ENCODE measurements at regions not wholly inside any gene's neighbourhood (a gene's known extent, or its start where the extent isn't known, plus 50 kb on each side); places are given as distances from the start of the nearest gene placed in this dataset.

GRCh38 chr7:13201628-13202027, 514.2 kb downstream of the ARL4A start:
- Histone ChIP-seq H3K9me3 (ENCODE audit: control insufficient read depth, insufficient read depth, low read length) (no peaks in the 10 kb centered on the region), H3K4me1 (ENCODE audit: control insufficient read depth, insufficient read depth, low read length) (no peaks in the 10 kb centered on the region), H3K4me3 (ENCODE audit: low read depth, low read length) (no peak overlapping the region), H3K27ac (ENCODE audit: low read depth, low read length) (no peak overlapping the region), H3K36me3 (ENCODE audit: control insufficient read depth, insufficient read depth, low read length) (no peaks in the 10 kb centered on the region), H3K27me3 (ENCODE audit: control insufficient read depth, insufficient read depth, low read length) (no peaks in the 10 kb centered on the region)
- DNase-seq (ENCODE audit: low read depth in 4 of 6, low spot score in 6 of 6) = no peak
- no CpG with 5 or more reads among the region's 1 CpG for WGBS (ENCODE audit: insufficient coverage)

- no peak overlapping the region for H3K27ac ChIP-seq (ENCODE audit: low read depth, low read length)
- peak in 1 of 6 donors; percentile 17 for DNase-seq (ENCODE audit: low read depth in 4 of 6, low spot score in 6 of 6)
Measured at GRCh38 chr7:13217768-13218167, 530.3 kb downstream of the ARL4A start.

DNA sequence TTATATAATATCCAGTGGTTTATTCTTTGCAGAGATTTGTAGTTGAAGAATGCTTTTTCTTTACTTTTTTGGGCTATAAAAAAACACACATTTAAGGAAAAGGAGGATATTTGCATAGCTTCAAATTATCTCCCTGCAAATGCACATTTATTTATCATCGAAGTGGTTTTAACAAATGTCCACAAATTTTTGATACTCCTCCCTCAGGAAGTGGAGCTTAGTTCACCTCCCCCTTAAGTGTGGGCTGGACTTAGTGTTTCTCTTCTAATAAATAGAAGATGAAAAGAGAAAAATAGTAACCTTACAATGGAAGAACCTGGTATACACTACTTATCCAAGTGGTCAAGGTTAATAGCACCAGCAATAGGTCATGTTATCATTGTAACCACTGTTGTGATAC, 537.6 kb downstream of the ARL4A start:
- no peaks in the 10 kb centered on the region for H3K36me3 ChIP-seq (ENCODE audit: control insufficient read depth, insufficient read depth, low read length)
- H3K27ac ChIP-seq (ENCODE audit: low read depth, low read length) = no peak overlapping the region
- H3K4me3 ChIP-seq (ENCODE audit: low read depth, low read length) = no peak overlapping the region
- H3K9me3 ChIP-seq (ENCODE audit: control insufficient read depth, insufficient read depth, low read length) = no peaks in the 10 kb centered on the region
- no peak for DNase-seq (ENCODE audit: low read depth in 4 of 6, low spot score in 6 of 6)
- WGBS (ENCODE audit: insufficient coverage) = no CpG with 5 or more reads among the region's 1 CpG
- no peaks in the 10 kb centered on the region for H3K4me1 ChIP-seq (ENCODE audit: control insufficient read depth, insufficient read depth, low read length)
- H3K27me3 ChIP-seq (ENCODE audit: control insufficient read depth, insufficient read depth, low read length) = no peaks in the 10 kb centered on the region

More at GRCh38 chr7:13217768-13218167, 530.3 kb downstream of the ARL4A start:
- WGBS (ENCODE audit: insufficient coverage) = no CpG with 5 or more reads among the region's 1 CpG
- no peaks in the 10 kb centered on the region for H3K36me3 ChIP-seq (ENCODE audit: control insufficient read depth, insufficient read depth, low read length)
- no peaks in the 10 kb centered on the region for H3K27me3 ChIP-seq (ENCODE audit: control insufficient read depth, insufficient read depth, low read length)
- H3K4me3 ChIP-seq (ENCODE audit: low read depth, low read length) = no peak overlapping the region
- no peaks in the 10 kb centered on the region for H3K4me1 ChIP-seq (ENCODE audit: control insufficient read depth, insufficient read depth, low read length)
- H3K9me3 ChIP-seq (ENCODE audit: control insufficient read depth, insufficient read depth, low read length) = no peaks in the 10 kb centered on the region

DNA sequence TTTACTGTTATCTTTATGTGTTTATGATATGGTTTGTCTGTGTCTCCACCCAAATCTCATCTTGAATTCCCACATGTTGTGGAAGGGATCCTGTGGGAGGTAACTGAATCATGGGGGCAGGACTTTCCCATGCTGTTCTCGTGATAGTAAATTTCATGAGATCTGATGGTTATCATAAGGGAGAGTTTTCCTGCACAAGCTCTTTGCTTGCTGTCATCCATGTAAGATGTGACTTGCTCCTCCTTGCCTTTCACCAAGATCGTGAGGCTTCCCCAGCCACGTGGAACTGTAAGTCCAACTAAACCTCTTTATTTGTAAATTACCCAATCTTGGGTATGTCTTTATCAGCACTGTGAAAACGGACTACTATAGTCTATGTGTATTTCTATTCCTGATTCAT, 539.0 kb downstream of the ARL4A start:
- whole genome bisulfite sequencing (ENCODE audit: insufficient coverage) = no CpG with 5 or more reads among the region's 4 CpGs
- Histone ChIP-seq H3K4me3 (ENCODE audit: low read depth, low read length) (no peak overlapping the region), H3K4me1 (ENCODE audit: control insufficient read depth, insufficient read depth, low read length) (no peaks in the 10 kb centered on the region)

DNA sequence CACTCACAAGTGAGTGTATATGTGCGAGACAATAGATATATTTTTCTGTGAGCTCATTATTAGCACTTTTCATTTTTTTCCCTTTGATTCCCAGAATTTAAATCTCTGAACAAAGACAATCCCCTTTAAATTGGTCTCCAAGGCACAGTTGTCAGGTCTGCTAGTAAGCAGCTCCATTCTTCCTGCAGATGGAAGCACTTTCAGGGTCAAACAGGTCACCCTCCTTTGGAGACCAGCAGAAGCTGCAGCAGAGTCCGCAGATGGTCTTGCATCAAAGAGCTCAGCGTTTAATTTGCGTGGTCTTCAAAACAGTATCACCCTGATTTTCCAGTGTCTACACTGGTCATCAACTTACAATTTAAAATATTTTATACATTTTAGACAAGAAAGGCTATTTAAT, 543.8 kb downstream of the ARL4A start:
- Histone ChIP-seq H3K27me3 (ENCODE audit: control insufficient read depth, insufficient read depth, low read length) (no peaks in the 10 kb centered on the region), H3K9me3 (ENCODE audit: control insufficient read depth, insufficient read depth, low read length) (no peaks in the 10 kb centered on the region), H3K27ac (ENCODE audit: low read depth, low read length) (no peak overlapping the region), H3K4me3 (ENCODE audit: low read depth, low read length) (no peak overlapping the region), H3K4me1 (ENCODE audit: control insufficient read depth, insufficient read depth, low read length) (no peaks in the 10 kb centered on the region), H3K36me3 (ENCODE audit: control insufficient read depth, insufficient read depth, low read length) (no peaks in the 10 kb centered on the region)
- DNase-seq (ENCODE audit: low read depth in 4 of 6, low spot score in 6 of 6) = peak in 2 of 6 donors; percentile 34 to 47
- no CpG with 5 or more reads among the region's 4 CpGs for WGBS (ENCODE audit: insufficient coverage)

More for the DNA sequence above, 539.0 kb downstream of the ARL4A start:
- no peak overlapping the region for H3K27ac ChIP-seq (ENCODE audit: low read depth, low read length)
- no peak for DNase-seq (ENCODE audit: low read depth in 4 of 6, low spot score in 6 of 6)
- H3K9me3 ChIP-seq (ENCODE audit: control insufficient read depth, insufficient read depth, low read length) = no peaks in the 10 kb centered on the region
- H3K27me3 ChIP-seq (ENCODE audit: control insufficient read depth, insufficient read depth, low read length) = no peaks in the 10 kb centered on the region
- no peaks in the 10 kb centered on the region for H3K36me3 ChIP-seq (ENCODE audit: control insufficient read depth, insufficient read depth, low read length)

- H3K27me3 ChIP-seq (ENCODE audit: control insufficient read depth, insufficient read depth, low read length) = no peaks in the 10 kb centered on the region
- no peaks in the 10 kb centered on the region for H3K36me3 ChIP-seq (ENCODE audit: control insufficient read depth, insufficient read depth, low read length)
- H3K9me3 ChIP-seq (ENCODE audit: control insufficient read depth, insufficient read depth, low read length) = no peaks in the 10 kb centered on the region
- no peak overlapping the region for H3K27ac ChIP-seq (ENCODE audit: low read depth, low read length)
- H3K4me3 ChIP-seq (ENCODE audit: low read depth, low read length) = no peak overlapping the region
- no CpG with 5 or more reads among the region's 1 CpG for WGBS (ENCODE audit: insufficient coverage)
- no peaks in the 10 kb centered on the region for H3K4me1 ChIP-seq (ENCODE audit: control insufficient read depth, insufficient read depth, low read length)
- peak in 2 of 6 donors; percentile 34 to 42 for DNase-seq (ENCODE audit: low read depth in 4 of 6, low spot score in 6 of 6)
Measured at GRCh38 chr7:13235436-13235835, 548.0 kb downstream of the ARL4A start.

DNA sequence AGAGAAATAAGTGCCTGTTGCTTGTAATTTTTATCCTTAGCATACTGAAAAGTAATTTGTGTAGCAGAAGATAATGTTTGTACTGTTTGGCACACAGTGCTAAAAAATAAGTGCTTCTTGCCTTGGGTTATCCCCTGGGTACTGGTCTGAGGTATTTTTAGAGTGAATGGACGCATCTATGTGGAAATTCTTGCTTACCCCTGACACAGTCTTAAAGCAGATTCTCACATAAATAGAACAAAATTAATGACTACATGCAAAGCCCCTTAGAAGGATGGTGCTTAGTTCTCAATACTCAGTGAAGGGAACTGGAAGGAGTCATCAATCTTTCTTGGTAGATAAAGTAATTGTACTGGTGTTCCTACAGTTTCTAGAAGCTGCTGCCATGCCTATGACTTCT, 548.6 kb downstream of the ARL4A start:
- WGBS (ENCODE audit: insufficient coverage) = no CpG with 5 or more reads among the region's 1 CpG
- DNase-seq (ENCODE audit: low read depth in 4 of 6, low spot score in 6 of 6) = peak in 2 of 6 donors; percentile 7 to 38
- no peak overlapping the region for H3K4me3 ChIP-seq (ENCODE audit: low read depth, low read length)

DNA sequence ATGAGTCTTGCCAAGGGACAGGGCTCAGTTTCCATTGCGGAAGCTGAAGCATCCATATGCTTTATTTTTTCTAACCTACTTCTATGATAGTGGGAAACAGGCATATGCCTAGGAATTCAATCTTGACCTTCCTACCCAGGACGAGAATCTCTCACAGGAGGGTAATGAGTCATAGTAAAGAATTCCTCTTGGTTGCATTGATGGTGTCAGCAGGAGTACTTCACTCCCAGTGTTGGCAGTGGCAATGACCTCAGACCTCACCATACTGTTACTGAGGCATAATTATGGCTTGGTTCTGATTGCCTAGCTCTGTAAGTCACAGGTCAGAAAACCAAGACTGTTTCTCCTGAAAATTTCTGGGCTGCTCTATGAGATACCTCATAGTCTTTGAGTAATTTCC, 552.9 kb downstream of the ARL4A start:
- no peak for DNase-seq (ENCODE audit: low read depth in 4 of 6, low spot score in 6 of 6)
- WGBS (ENCODE audit: insufficient coverage) = no CpG with 5 or more reads among the region's 2 CpGs

More for the DNA sequence above, 548.6 kb downstream of the ARL4A start:
- Histone ChIP-seq H3K36me3 (ENCODE audit: control insufficient read depth, insufficient read depth, low read length) (no peaks in the 10 kb centered on the region), H3K4me1 (ENCODE audit: control insufficient read depth, insufficient read depth, low read length) (no peaks in the 10 kb centered on the region), H3K27me3 (ENCODE audit: control insufficient read depth, insufficient read depth, low read length) (no peaks in the 10 kb centered on the region), H3K9me3 (ENCODE audit: control insufficient read depth, insufficient read depth, low read length) (no peaks in the 10 kb centered on the region), H3K27ac (ENCODE audit: low read depth, low read length) (peak overlapping the region; percentile 40)

GRCh38 chr7:13241416-13241815, 554.0 kb downstream of the ARL4A start:
- Histone ChIP-seq H3K4me1 (ENCODE audit: control insufficient read depth, insufficient read depth, low read length) (no peaks in the 10 kb centered on the region), H3K27ac (ENCODE audit: low read depth, low read length) (no peak overlapping the region), H3K9me3 (ENCODE audit: control insufficient read depth, insufficient read depth, low read length) (no peaks in the 10 kb centered on the region), H3K36me3 (ENCODE audit: control insufficient read depth, insufficient read depth, low read length) (no peaks in the 10 kb centered on the region), H3K27me3 (ENCODE audit: control insufficient read depth, insufficient read depth, low read length) (no peaks in the 10 kb centered on the region), H3K4me3 (ENCODE audit: low read depth, low read length) (no peak overlapping the region)
- no peak for DNase-seq (ENCODE audit: low read depth in 4 of 6, low spot score in 6 of 6)
- no CpG with 5 or more reads among the region's 1 CpG for WGBS (ENCODE audit: insufficient coverage)

More for the DNA sequence above, 552.9 kb downstream of the ARL4A start:
- Histone ChIP-seq H3K27ac (ENCODE audit: low read depth, low read length) (no peak overlapping the region), H3K27me3 (ENCODE audit: control insufficient read depth, insufficient read depth, low read length) (no peaks in the 10 kb centered on the region), H3K4me1 (ENCODE audit: control insufficient read depth, insufficient read depth, low read length) (no peaks in the 10 kb centered on the region), H3K36me3 (ENCODE audit: control insufficient read depth, insufficient read depth, low read length) (no peaks in the 10 kb centered on the region), H3K4me3 (ENCODE audit: low read depth, low read length) (no peak overlapping the region), H3K9me3 (ENCODE audit: control insufficient read depth, insufficient read depth, low read length) (no peaks in the 10 kb centered on the region)

GRCh38 chr7:13257661-13258060, 570.2 kb downstream of the ARL4A start:
- no peak for DNase-seq (ENCODE audit: low read depth in 4 of 6, low spot score in 6 of 6)
- Histone ChIP-seq H3K36me3 (ENCODE audit: control insufficient read depth, insufficient read depth, low read length) (no peaks in the 10 kb centered on the region), H3K27ac (ENCODE audit: low read depth, low read length) (no peak overlapping the region), H3K4me1 (ENCODE audit: control insufficient read depth, insufficient read depth, low read length) (no peaks in the 10 kb centered on the region), H3K4me3 (ENCODE audit: low read depth, low read length) (no peak overlapping the region), H3K9me3 (ENCODE audit: control insufficient read depth, insufficient read depth, low read length) (no peaks in the 10 kb centered on the region), H3K27me3 (ENCODE audit: control insufficient read depth, insufficient read depth, low read length) (no peaks in the 10 kb centered on the region)
- WGBS (ENCODE audit: insufficient coverage) = no CpG with 5 or more reads among the region's 6 CpGs
